A673 (cell line): ENCODE measurements at regions not wholly inside any gene's neighbourhood (a gene's known extent, or its start where the extent isn't known, plus 50 kb on each side); places are given as distances from the start of the nearest gene placed in this dataset.
"Not testable (repeated sequence)": the region's sequence is repeated elsewhere in the genome, so short reads cannot be mapped to it uniquely, and the experiment has no call there.

Experiments
- BruUV-seq: library from RNA; stranded (reverse); fragments of 400-500 nt; replicated peaks from 2 replicates; lab custom pipeline; 2021; lab: Mats Ljungman, UMichigan
- CTCF ChIA-PET: fragments of 300-600 bp; sonication (Branson Sonifier 250); formaldehyde crosslinking; loops from one replicate; lab custom pipeline; 2022; ENCODE audit warnings: antibody characterized with exemption; lab: Charles Lee
- POLR2A ChIA-PET: fragments of 300-600 bp; sonication (Branson Sonifier 250); formaldehyde crosslinking; loops from one replicate; lab custom pipeline; 2022; ENCODE audit warnings: antibody characterized with exemption; ENCODE audit not compliant: low non-redundant PET; lab: Charles Lee
- DNase-seq: peaks from one replicate; pipeline ENCODE4 v3.0.0-alpha.2; 2015; ENCODE audit warnings: low spot score
- H3K27ac ChIP-seq: fragments of 200-600 bp; sonication (generic); 2 replicates; pipeline ENCODE4 v1.5.1; 2016; ENCODE audit warnings: mixed run types, low read depth, mild to moderate bottlenecking, mixed read lengths, antibody characterized with exemption, low read length; ENCODE audit not compliant: poor library complexity, severe bottlenecking
- H3K27me3 ChIP-seq: fragments of 200-600 bp; sonication (generic); replicated peaks from 2 replicates; pipeline ENCODE4 v1.6.1; 2017; ENCODE audit warnings: mixed run types, low read depth, mild to moderate bottlenecking, mixed read lengths, antibody characterized with exemption, low read length; ENCODE audit not compliant: insufficient read depth, poor library complexity
- H3K36me3 ChIP-seq: fragments of 200-600 bp; sonication (generic); 2 replicates; pipeline ENCODE4 v1.6.1; 2016; ENCODE audit warnings: mixed run types, mild to moderate bottlenecking, mixed read lengths, antibody characterized with exemption, low read length; ENCODE audit not compliant: insufficient read depth, poor library complexity, severe bottlenecking
- H3K4me1 ChIP-seq: fragments of 200-600 bp; sonication (generic); 2 replicates; pipeline ENCODE4 v1.6.1; 2017; ENCODE audit warnings: mixed run types, mild to moderate bottlenecking, mixed read lengths, antibody characterized with exemption, low read length; ENCODE audit not compliant: insufficient read depth, poor library complexity, severe bottlenecking
- H3K4me3 ChIP-seq: fragments of 200-600 bp; sonication (generic); 2 replicates; pipeline ENCODE4 v1.5.1; 2016; ENCODE audit warnings: low read depth, mixed run types, mild to moderate bottlenecking, mixed read lengths, low read length; ENCODE audit not compliant: poor library complexity, severe bottlenecking
- H3K9me3 ChIP-seq: fragments of 200-600 bp; sonication (generic); 2 replicates; pipeline ENCODE4 v1.6.1; 2016; ENCODE audit warnings: mixed run types, low read depth, mild to moderate bottlenecking, mixed read lengths, antibody characterized with exemption, low read length; ENCODE audit not compliant: poor library complexity, severe bottlenecking
- EZH2 ChIP-seq: fragments of 200-600 bp; sonication (generic); IDR thresholded peaks from 2 replicates; pipeline ENCODE4 v1.6.1; 2017; ENCODE audit warnings: borderline replicate concordance, low read depth, mild to moderate bottlenecking, mixed read lengths, antibody characterized with exemption, low read length; ENCODE audit not compliant: poor library complexity, severe bottlenecking
- intact Hi-C: fragments of 100-400 bp; cut with micrococcal nuclease; formaldehyde crosslinking; loops from one replicate; pipeline ENCODE4 v1.10.0; 2022; ENCODE audit not compliant: unreplicated experiment
- TF ChIP-seq, protein P1 (sequence below): fragments of 300-800, 200-600 bp; sonication (generic); conservative IDR thresholded peaks from 2 replicates; pipeline ENCODE4 v1.5.1; 2017; ENCODE audit warnings: low read depth, mild to moderate bottlenecking, antibody characterized with exemption, low read length, moderate library complexity, mixed read lengths

DNA sequence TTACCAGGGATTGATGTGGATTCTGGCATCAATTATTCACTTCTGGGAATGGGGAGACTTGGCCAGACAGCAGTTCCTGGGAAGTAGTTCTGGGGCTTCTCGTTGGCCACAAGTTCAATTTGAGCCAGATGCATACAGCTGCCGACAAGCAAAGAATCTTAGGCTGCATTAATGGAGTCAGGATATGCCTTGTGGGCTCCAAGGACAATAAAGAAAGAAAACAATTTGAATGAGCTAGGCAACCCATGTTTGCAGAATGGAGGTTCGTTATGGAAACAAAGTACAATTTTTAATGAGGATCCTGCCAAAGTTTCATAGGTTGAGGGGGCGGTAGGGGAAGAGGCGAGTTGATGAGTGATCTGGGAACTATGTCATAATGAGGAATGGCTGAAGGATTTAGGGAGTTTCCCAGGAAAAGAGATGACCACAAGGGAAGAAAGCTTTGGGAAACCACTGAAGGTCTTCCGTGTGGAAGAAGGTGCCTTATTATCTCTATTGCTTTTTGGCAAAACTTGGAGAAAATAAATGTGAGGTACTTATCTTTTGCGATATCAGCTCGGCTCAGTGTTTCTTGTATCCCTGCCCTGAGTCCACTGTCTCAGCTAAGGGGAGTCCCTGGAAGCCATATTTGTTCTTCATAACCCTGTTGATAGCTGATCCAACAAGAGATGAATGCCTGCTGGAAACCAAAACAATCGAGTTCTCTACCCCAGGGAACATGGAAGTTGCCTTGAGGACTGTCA lies 181.0 kb upstream of the ZNF217 start:
- peaks cover 16% of the 10 kb centered on the region for H3K4me1 ChIP-seq
- no TSS peak for BruUV-seq
- no peaks in the 10 kb centered on the region for H3K9me3 ChIP-seq
- DNase-seq = no peak
- no peaks in the 10 kb centered on the region for H3K36me3 ChIP-seq
- CTCF ChIA-PET = no interaction called here
- TF ChIP-seq, protein P1, sequence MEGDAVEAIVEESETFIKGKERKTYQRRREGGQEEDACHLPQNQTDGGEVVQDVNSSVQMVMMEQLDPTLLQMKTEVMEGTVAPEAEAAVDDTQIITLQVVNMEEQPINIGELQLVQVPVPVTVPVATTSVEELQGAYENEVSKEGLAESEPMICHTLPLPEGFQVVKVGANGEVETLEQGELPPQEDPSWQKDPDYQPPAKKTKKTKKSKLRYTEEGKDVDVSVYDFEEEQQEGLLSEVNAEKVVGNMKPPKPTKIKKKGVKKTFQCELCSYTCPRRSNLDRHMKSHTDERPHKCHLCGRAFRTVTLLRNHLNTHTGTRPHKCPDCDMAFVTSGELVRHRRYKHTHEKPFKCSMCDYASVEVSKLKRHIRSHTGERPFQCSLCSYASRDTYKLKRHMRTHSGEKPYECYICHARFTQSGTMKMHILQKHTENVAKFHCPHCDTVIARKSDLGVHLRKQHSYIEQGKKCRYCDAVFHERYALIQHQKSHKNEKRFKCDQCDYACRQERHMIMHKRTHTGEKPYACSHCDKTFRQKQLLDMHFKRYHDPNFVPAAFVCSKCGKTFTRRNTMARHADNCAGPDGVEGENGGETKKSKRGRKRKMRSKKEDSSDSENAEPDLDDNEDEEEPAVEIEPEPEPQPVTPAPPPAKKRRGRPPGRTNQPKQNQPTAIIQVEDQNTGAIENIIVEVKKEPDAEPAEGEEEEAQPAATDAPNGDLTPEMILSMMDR = no peak
- TF ChIP-seq EZH2 = no peak
- no peak overlapping the region for H3K27ac ChIP-seq
- POLR2A ChIA-PET = no interaction called here
- intact Hi-C loops = no loop called here
- no peak overlapping the region for H3K4me3 ChIP-seq
- no peaks in the 10 kb centered on the region for H3K27me3 ChIP-seq

DNA sequence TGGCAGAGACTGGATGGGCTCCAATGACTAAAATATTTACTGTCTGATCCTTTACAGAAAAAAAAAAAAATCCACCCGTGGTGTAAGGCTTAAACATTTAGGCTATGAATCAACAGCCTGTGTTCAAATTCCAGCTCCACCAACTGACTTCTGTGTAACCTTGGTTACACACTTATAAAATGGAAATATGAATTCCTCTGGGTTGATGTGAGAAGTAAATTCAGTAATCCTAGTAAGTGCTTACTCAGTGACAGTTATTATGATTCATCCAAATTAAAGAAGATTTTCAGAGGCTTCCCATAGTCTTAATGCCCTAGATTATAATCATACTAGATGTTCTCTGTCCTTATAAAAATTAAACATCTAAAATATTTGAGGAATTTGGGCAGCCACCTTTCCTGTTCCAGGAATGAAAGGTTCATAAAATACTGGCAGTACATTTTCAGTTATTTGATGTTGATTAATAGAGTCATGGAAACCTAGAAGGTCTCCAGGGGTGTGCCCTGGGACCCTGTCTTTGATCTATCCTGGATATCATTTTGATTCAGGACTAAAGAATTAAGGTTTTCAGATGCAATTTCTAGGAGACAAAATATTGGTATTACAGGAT lies 180.3 kb upstream of the ZNF217 start:
- Histone ChIP-seq H3K9me3 (no peaks in the 10 kb centered on the region), H3K27ac (peak overlapping the region; percentile 32), H3K4me3 (no peak overlapping the region), H3K36me3 (no peaks in the 10 kb centered on the region), H3K4me1 (peaks cover 19% of the 10 kb centered on the region), H3K27me3 (no peaks in the 10 kb centered on the region)
- peak; percentile 47 for DNase-seq
- POLR2A ChIA-PET = no interaction called here
- CTCF ChIA-PET = interaction anchor here (0.6 kb wide), 1 partner anchor 1866 kb away, joined by 3 read pairs; no protein-coding TSS in a partner anchor
- TF ChIP-seq, protein P1 = no peak
- no peak for TF ChIP-seq EZH2
- intact Hi-C loops = no loop called here
- no TSS peak for BruUV-seq

DNA sequence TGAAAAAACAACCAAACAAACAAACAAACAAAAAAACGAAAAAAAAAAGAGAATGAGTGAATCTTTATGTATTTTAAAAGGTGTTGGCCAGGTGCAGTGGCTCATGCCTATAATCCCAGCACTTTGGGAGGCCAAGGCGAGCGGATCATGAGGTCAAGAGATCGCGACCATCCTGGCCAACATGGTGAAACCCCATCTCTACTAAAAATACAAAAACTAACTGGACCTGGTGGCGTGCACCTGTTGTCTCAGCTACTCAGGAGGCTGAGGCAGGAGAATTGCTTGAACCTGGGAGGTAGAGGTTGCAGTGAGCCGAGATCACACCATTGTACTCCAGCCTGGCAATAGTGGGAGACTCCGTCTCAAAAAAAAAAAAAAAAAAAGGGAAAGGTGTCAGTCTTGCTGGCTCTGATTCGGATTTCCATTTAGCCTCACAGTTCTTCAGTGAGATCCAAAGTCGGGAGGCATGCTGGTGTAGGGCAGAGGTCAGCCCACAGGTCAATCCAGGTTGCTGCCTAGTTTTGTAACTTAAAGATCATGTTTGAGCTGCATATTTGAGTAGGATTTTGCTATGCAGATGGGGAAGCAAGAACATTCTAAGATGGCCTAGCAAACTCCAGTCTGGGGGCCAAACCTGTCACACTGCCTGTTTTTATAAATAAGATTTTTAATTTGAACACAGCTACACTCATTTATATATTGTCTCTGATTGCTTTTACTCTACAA lies 179.6 kb upstream of the ZNF217 start:
- H3K9me3 ChIP-seq, BruUV-seq, DNase-seq, CTCF ChIA-PET, H3K36me3 ChIP-seq, H3K4me3 ChIP-seq, H3K27me3 ChIP-seq, POLR2A ChIA-PET, intact Hi-C loops: not testable (repeated sequence)
- H3K4me1 ChIP-seq = peaks cover 25% of the 10 kb centered on the region
- H3K27ac ChIP-seq = peak overlapping the region; percentile 32
